HepG2 (cell line): ENCODE measurements at regions not wholly inside any gene's neighbourhood (a gene's known extent, or its start where the extent isn't known, plus 50 kb on each side); places are given as distances from the start of the nearest gene placed in this dataset.

ENCODE experiments used
- ATAC-seq: fragments of 200-7000 bp; cut with Tn5 transposase; 3 replicates; pipeline ENCODE4 v1.9.1; 2020; ENCODE audit warnings: mild to moderate bottlenecking, moderate library complexity
- BruUV-seq: library from RNA; stranded (reverse); fragments of 400-500 nt; replicated peaks from 2 replicates; lab custom pipeline; 2021; lab: Mats Ljungman, UMichigan
- CTCF ChIA-PET: fragments of 300-600 bp; formaldehyde crosslinking; extraction: SDS; loops from one replicate; lab custom pipeline; 2021; ENCODE audit warnings: low total read pairs, inconsistent platforms, low intra/inter-chr PET ratio; lab: Yijun Ruan, JAX
- POLR2A ChIA-PET: fragments of 350-600 bp; sonication (Branson Sonifier 250); formaldehyde crosslinking; loops from one replicate; lab custom pipeline; 2020; ENCODE audit warnings: antibody characterized with exemption, inconsistent platforms; lab: Yijun Ruan, JAX
- DNase-seq: peaks from one replicate; pipeline ENCODE4 v3.0.0-alpha.2; 2015; ENCODE audit warnings: low spot score
- FAIRE-seq: peaks from 3 replicates; lab custom pipeline; 2011; peaks lifted over from hg19 to GRCh38; lab: Jason Lieb, UNC
- H2AFZ ChIP-seq: one replicate; pipeline ENCODE4 v1.6.1; 2011; ENCODE audit warnings: low read length, inconsistent platforms
- H3K27ac ChIP-seq: fragments of 300-600 bp; 3 replicates; pipeline ENCODE4 v1.8.0; 2011; ENCODE audit warnings: mixed run types, mild to moderate bottlenecking, mixed read lengths, low read length, inconsistent platforms; ENCODE audit not compliant: insufficient read depth; ENCODE audit errors: extremely low read length
- H3K27me3 ChIP-seq, 2 experiments: fragments of 200-600 bp in 1 of 2; 2 replicates in 1 of 2; 3 replicates in 1 of 2; pipeline versions ENCODE4 v1.6.0 to v1.8.0; 2011; ENCODE audit warnings: low read length in 2 of 2, mild to moderate bottlenecking in 2 of 2, moderate library complexity in 2 of 2, inconsistent platforms in 1 of 2; ENCODE audit not compliant: insufficient read depth in 2 of 2, control insufficient read depth in 1 of 2
- H3K36me3 ChIP-seq, 2 experiments: fragments of 200-600 bp in 1 of 2; replicated peaks in 1 of 2; 2 replicates in 1 of 2; 3 replicates in 1 of 2; pipeline versions ENCODE4 v1.5.1 to v1.8.0; 2011; ENCODE audit warnings: low read length in 2 of 2, inconsistent platforms in 1 of 2; ENCODE audit not compliant: insufficient read depth in 2 of 2, control insufficient read depth in 1 of 2
- H3K4me1 ChIP-seq: 2 replicates; pipeline ENCODE4 v1.5.1; 2012; ENCODE audit warnings: low read length, inconsistent platforms; ENCODE audit not compliant: insufficient read depth
- H3K4me2 ChIP-seq: 2 replicates; pipeline ENCODE4 v1.6.0; 2011; ENCODE audit warnings: low read depth, low read length, inconsistent platforms
- H3K4me3 ChIP-seq, 3 experiments: fragments of 200-600 bp in 1 of 3; sonication (generic), shearing (Covaris generic) in 1 of 3; replicated peaks in 1 of 3; 2 replicates each; pipeline ENCODE4 v1.5.1; 2011 to 2016; ENCODE audit warnings: low read length in 3 of 3, inconsistent platforms in 2 of 3, low read depth in 2 of 3, mild to moderate bottlenecking in 2 of 3, control low read depth in 1 of 3, mixed read lengths in 1 of 3; ENCODE audit not compliant: insufficient read depth in 1 of 3
- H3K79me2 ChIP-seq: one replicate; pipeline ENCODE4 v1.6.1; 2011; ENCODE audit warnings: low read length, inconsistent platforms; ENCODE audit not compliant: insufficient read depth
- H3K9ac ChIP-seq: 2 replicates; pipeline ENCODE4 v1.6.0; 2011; ENCODE audit warnings: mild to moderate bottlenecking, low read depth, low read length, inconsistent platforms; ENCODE audit not compliant: insufficient read depth
- H3K9me3 ChIP-seq: 2 replicates; pipeline ENCODE4 v1.5.1; 2012; ENCODE audit warnings: mild to moderate bottlenecking, low read length
- H4K20me1 ChIP-seq: 2 replicates; pipeline ENCODE4 v1.6.0; 2011; ENCODE audit warnings: inconsistent platforms, mild to moderate bottlenecking, low read length, moderate library complexity; ENCODE audit not compliant: insufficient read depth
- ETV6 ChIP-seq: sonication (generic); formaldehyde crosslinking; conservative IDR thresholded peaks from 2 replicates; pipeline ENCODE4 v1.4.0; 2020; ENCODE audit warnings: missing genetic modification reagents
- HMG20A ChIP-seq: IDR thresholded peaks from 2 replicates; pipeline ENCODE4 v1.6.1; 2016; ENCODE audit warnings: borderline replicate concordance
- MED8 ChIP-seq: sonication (generic); formaldehyde crosslinking; IDR thresholded peaks from 2 replicates; pipeline ENCODE4 v1.8.1; 2023; ENCODE audit warnings: mild to moderate bottlenecking, missing genetic modification reagents; ENCODE audit not compliant: insufficient replicate concordance
- MTF2 ChIP-seq: sonication (generic); formaldehyde crosslinking; IDR thresholded peaks from 2 replicates; pipeline ENCODE4 v1.5.0; 2020; ENCODE audit warnings: missing genetic modification reagents, borderline replicate concordance
- NFRKB ChIP-seq: fragments of 450-650 bp; IDR thresholded peaks from 2 replicates; pipeline ENCODE4 v1.6.1; 2017
- RXRA ChIP-seq: sonication (generic); formaldehyde crosslinking; IDR thresholded peaks from 2 replicates; pipeline ENCODE4 v1.5.1; 2020; ENCODE audit warnings: missing genetic modification reagents
- XBP1 ChIP-seq: sonication (generic); formaldehyde crosslinking; IDR thresholded peaks from 2 replicates; pipeline ENCODE4 v1.5.0; 2020; ENCODE audit warnings: missing genetic modification reagents
- ZBTB7A ChIP-seq: sonication (generic); formaldehyde crosslinking; IDR thresholded peaks from 2 replicates; pipeline ENCODE4 v1.8.0; 2022; ENCODE audit warnings: mild to moderate bottlenecking, missing genetic modification reagents
- ZNF430 ChIP-seq: sonication (generic); formaldehyde crosslinking; IDR thresholded peaks from 2 replicates; pipeline ENCODE4 v1.9.0; 2021; ENCODE audit warnings: mild to moderate bottlenecking, missing genetic modification reagents
- ZNF557 ChIP-seq: sonication (generic); formaldehyde crosslinking; IDR thresholded peaks from 2 replicates; pipeline ENCODE4 v1.4.0; 2020; ENCODE audit warnings: missing genetic modification reagents
- ZNF672 ChIP-seq: sonication (generic); formaldehyde crosslinking; IDR thresholded peaks from 2 replicates; pipeline ENCODE4 v1.8.1; 2022; ENCODE audit warnings: missing genetic modification reagents
- ZNF75D ChIP-seq: sonication (generic); formaldehyde crosslinking; IDR thresholded peaks from 2 replicates; pipeline ENCODE4 v1.8.1; 2023; ENCODE audit warnings: missing genetic modification reagents, mild to moderate bottlenecking, borderline replicate concordance
- ZZZ3 ChIP-seq: sonication (generic); formaldehyde crosslinking; IDR thresholded peaks from 2 replicates; pipeline ENCODE4 v1.4.0; 2020; ENCODE audit warnings: missing genetic modification reagents, mild to moderate bottlenecking, borderline replicate concordance
- WGBS: methylation state at CpG from one replicate; pipeline ENCODE4 v1.1.6; 2017; ENCODE audit warnings: low lambda C conversion rate; 5-methylcytosine and 5-hydroxymethylcytosine counted together
- in situ Hi-C: cut with HindIII; loops from 2 replicates; pipeline ENCODE4 v1.10.0; 2017; ENCODE audit warnings: low pct_unique_long_range_greater_than_20kb; ENCODE audit not compliant: extremely low pct_ligation_motif_present
- intact Hi-C: fragments of 100-400 bp; cut with micrococcal nuclease; formaldehyde crosslinking; loops from one replicate; pipeline ENCODE4 v1.10.0; 2022; ENCODE audit not compliant: unreplicated experiment
- TF ChIP-seq, protein P1 (sequence below): sonication (generic); formaldehyde crosslinking; IDR thresholded peaks from 2 replicates; pipeline ENCODE4 v1.4.0; 2020; ENCODE audit warnings: missing genetic modification reagents, borderline replicate concordance
- TF ChIP-seq, protein P2 (sequence below): sonication (generic); formaldehyde crosslinking; IDR thresholded peaks from 2 replicates; pipeline ENCODE4 v1.8.1; 2023; ENCODE audit warnings: mild to moderate bottlenecking, missing genetic modification reagents, borderline replicate concordance
- TF ChIP-seq, protein P3 (sequence below), 2 experiments: sonication (generic) in 1 of 2; formaldehyde crosslinking in 1 of 2; IDR thresholded peaks; 2 replicates each; pipeline versions ENCODE4 v1.6.1 to v1.9.0; 2014 to 2022; ENCODE audit warnings: antibody characterized with exemption in 1 of 2, borderline replicate concordance in 1 of 2, inconsistent platforms in 1 of 2, low read depth in 1 of 2, missing genetic modification reagents in 1 of 2
- TF ChIP-seq, protein P4 (sequence below): sonication (generic); IDR thresholded peaks from 2 replicates; pipeline ENCODE4 v1.6.1; 2016; ENCODE audit warnings: low read depth, borderline replicate concordance

DNA sequence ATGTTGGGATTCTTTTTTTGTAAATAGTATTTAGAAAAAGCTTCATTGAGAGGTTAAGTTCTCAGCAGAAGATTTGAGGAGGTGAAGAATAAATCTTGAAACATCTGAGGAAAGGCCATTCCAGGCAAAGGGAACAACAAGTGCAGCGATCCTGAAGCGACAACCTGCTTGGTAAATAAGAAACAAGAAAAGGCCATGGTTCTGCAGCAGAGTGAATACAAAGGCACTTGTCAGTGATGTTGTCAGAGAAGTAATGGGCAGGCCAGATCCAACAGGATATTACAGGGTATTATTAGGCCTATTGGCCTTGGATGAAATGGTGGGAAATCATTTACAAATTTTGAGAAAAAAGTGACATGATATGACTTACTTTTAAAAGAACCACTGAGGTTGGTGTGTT lies 960.0 kb downstream of the PLA2G4A start:
- Histone ChIP-seq H2AFZ (no peak overlapping the region), H3K4me2 (no peak overlapping the region), H3K27me3 (no peaks in the 10 kb centered on the region; a peak in 1 of 5 replicates), H3K79me2 (no peaks in the 10 kb centered on the region), H3K27ac (no peak overlapping the region), H3K9ac (no peak overlapping the region), H3K4me1 (no peaks in the 10 kb centered on the region), H3K36me3 (no peaks in the 10 kb centered on the region), H4K20me1 (no peaks in the 10 kb centered on the region), H3K4me3 (no peak overlapping the region), H3K9me3 (no peaks in the 10 kb centered on the region)
- ChIA-PET POLR2A (no interaction called here), CTCF (no interaction called here)
- no TSS peak for BruUV-seq
- 16% methylated on average over 2 of the region's 2 CpGs for WGBS
- intact Hi-C loops = no loop called here
- DNase-seq (no peak), FAIRE-seq (no peak), ATAC-seq (no peak)
- in situ Hi-C loops = no loop called here
- TF ChIP-seq, protein P1, sequence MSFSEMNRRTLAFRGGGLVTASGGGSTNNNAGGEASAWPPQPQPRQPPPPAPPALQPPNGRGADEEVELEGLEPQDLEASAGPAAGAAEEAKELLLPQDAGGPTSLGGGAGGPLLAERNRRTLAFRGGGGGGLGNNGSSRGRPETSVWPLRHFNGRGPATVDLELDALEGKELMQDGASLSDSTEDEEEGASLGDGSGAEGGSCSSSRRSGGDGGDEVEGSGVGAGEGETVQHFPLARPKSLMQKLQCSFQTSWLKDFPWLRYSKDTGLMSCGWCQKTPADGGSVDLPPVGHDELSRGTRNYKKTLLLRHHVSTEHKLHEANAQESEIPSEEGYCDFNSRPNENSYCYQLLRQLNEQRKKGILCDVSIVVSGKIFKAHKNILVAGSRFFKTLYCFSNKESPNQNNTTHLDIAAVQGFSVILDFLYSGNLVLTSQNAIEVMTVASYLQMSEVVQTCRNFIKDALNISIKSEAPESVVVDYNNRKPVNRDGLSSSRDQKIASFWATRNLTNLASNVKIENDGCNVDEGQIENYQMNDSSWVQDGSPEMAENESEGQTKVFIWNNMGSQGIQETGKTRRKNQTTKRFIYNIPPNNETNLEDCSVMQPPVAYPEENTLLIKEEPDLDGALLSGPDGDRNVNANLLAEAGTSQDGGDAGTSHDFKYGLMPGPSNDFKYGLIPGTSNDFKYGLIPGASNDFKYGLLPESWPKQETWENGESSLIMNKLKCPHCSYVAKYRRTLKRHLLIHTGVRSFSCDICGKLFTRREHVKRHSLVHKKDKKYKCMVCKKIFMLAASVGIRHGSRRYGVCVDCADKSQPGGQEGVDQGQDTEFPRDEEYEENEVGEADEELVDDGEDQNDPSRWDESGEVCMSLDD = no peak
- TF ChIP-seq, protein P2, sequence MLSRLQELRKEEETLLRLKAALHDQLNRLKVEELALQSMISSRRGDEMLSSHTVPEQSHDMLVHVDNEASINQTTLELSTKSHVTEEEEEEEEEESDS (CRISPR knock-in tag) = no peak
- TF ChIP-seq MTF2 (no peak), HMG20A (CRISPR knock-in tag) (no peak), ETV6 (CRISPR knock-in tag) (no peak), ZNF557 (CRISPR knock-in tag) (no peak), MED8 (CRISPR knock-in tag) (no peak), ZZZ3 (CRISPR knock-in tag) (no peak), ZNF672 (CRISPR knock-in tag) (no peak), RXRA (no peak), XBP1 (CRISPR knock-in tag) (no peak), ZNF75D (no peak), ZBTB7A (no peak), NFRKB (no peak), ZNF430 (no peak)
- TF ChIP-seq, protein P3, sequence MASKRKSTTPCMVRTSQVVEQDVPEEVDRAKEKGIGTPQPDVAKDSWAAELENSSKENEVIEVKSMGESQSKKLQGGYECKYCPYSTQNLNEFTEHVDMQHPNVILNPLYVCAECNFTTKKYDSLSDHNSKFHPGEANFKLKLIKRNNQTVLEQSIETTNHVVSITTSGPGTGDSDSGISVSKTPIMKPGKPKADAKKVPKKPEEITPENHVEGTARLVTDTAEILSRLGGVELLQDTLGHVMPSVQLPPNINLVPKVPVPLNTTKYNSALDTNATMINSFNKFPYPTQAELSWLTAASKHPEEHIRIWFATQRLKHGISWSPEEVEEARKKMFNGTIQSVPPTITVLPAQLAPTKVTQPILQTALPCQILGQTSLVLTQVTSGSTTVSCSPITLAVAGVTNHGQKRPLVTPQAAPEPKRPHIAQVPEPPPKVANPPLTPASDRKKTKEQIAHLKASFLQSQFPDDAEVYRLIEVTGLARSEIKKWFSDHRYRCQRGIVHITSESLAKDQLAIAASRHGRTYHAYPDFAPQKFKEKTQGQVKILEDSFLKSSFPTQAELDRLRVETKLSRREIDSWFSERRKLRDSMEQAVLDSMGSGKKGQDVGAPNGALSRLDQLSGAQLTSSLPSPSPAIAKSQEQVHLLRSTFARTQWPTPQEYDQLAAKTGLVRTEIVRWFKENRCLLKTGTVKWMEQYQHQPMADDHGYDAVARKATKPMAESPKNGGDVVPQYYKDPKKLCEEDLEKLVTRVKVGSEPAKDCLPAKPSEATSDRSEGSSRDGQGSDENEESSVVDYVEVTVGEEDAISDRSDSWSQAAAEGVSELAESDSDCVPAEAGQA (IDR thresholded peaks at IDR 0.05; ENCODE audit: low read depth) = no peak
- TF ChIP-seq, protein P3 (CRISPR knock-in tag; IDR thresholded peaks at IDR 0.05; ENCODE audit: borderline replicate concordance) = no peak
- TF ChIP-seq, protein P4, sequence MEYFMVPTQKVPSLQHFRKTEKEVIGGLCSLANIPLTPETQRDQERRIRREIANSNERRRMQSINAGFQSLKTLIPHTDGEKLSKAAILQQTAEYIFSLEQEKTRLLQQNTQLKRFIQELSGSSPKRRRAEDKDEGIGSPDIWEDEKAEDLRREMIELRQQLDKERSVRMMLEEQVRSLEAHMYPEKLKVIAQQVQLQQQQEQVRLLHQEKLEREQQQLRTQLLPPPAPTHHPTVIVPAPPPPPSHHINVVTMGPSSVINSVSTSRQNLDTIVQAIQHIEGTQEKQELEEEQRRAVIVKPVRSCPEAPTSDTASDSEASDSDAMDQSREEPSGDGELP = no peak
